Upper lobe of left lung (tissue), 4 donors: ENCODE measurements at regions not wholly inside any gene's neighbourhood (a gene's known extent, or its start where the extent isn't known, plus 50 kb on each side); places are given as distances from the start of the nearest gene placed in this dataset.

Experiments
- CTCF ChIP-seq, 6 experiments: fragments of 450-650 bp in 4 of 6; fragments of 200-600 bp in 2 of 6; sonication (generic) in 2 of 6; IDR thresholded peaks; one replicate each; pipeline ENCODE4 v1.5.1; 2016 to 2019; ENCODE audit warnings: antibody characterized with exemption in 6 of 6
- EP300 ChIP-seq, 4 donors: sonication (generic); formaldehyde crosslinking; IDR thresholded peaks; one replicate each; pipeline ENCODE4 v1.5.1; 2017; ENCODE audit warnings: antibody characterized with exemption in 4 of 4, control low read depth in 2 of 4
- POLR2AphosphoS5 ChIP-seq, 2 donors: sonication (generic); formaldehyde crosslinking; IDR thresholded peaks; one replicate each; pipeline ENCODE4 v1.5.1; 2017; ENCODE audit warnings: antibody characterized with exemption in 2 of 2

- TF ChIP-seq CTCF (IDR thresholded peaks at IDR 0.05) (no peak), EP300 (IDR thresholded peaks at IDR 0.05) (no peak), POLR2AphosphoS5 (IDR thresholded peaks at IDR 0.05) (no peak)
Observed at GRCh38 chr10:15448598-15448997, 77.5 kb upstream of the FAM171A1 start.
